Right forelimb (tissue), 1 donor: ENCODE measurements at regions not wholly inside any gene's neighbourhood (a gene's known extent, or its start where the extent isn't known, plus 50 kb on each side); places are given as distances from the start of the nearest gene placed in this dataset.
"Not testable (repeated sequence)": the region's sequence is repeated elsewhere in the genome, so short reads cannot be mapped to it uniquely, and the experiment has no call there.

Experiments used
- DNase-seq: peaks from one replicate; pipeline ENCODE4 v3.0.0-alpha.2; 2018

DNA sequence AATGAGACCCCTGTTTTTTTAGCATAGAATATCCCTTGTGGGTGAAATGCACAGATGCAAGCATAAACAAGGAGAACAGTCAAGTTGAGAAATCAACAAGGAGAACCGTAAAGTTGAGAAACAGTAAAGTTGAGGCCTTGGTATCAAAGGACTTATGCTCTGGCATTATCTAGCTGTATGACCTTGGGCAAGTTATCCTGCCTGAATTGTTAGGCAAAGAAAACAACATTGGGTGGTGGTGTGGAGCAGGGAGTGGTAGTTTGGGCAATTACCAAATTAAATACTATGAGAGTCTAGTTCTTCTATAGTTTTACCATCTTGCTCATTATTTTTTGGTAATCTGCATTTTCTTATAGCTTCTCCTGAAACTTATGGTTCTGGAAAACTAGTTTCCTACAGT, 573.4 kb upstream of the ARPP21 start:
- DNase-seq: no peak

DNA sequence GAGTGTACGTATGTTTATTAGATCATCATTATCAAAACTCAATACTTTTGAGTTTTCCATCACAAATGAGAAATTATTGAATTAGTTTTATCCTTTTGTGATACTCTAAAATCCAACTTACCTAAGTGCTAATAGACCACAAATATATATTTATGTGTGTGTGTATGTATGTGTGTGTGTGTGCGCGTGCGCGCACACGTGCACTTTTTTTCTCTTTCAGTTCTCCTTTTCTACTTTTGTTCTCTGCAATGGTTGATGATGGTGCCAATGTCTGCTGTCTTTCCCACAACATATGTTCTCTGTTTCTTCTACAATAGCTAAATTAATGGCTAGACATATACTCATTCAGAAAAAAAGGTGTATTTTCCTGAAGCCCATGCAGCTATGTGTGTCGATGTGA, 571.6 kb upstream of the ARPP21 start:
- DNase-seq: no peak

DNA sequence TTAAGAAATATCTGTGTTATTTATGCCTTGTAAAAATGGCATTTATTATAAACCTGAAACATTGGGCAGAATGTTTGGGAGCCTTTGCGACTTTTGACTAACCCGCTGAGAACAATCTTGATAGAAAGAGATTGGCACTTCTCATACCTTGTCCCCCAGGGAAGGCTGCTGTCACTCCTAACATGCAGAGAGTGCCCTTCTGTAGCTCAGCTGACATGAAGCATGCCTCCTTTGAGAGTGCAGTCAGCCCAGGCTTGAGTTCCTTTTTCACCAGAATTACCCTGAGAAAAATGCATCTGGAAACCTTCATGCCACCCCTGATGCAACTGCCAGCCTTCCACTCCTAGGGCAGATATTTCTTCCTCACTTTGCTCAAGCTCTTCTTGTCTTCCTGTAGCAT, 569.2 kb upstream of the ARPP21 start:
- no peak for DNase-seq

DNA sequence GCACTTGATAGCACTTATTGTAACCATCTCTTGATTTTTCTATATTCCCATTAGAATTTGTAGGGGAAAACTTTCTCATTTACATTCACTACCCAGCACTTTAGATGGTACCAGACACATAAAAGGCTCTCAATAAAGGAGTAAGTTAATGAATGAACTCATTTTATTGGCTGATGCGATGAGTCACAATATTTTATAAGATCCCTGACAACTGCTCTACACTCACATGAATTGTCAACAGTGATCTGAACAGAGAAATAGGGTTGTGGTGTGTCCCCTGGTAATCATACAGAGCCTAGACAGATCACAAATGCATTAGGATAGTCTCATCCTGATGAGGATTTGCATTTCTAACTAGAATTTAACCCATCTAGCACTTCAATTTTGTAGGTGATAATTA, 567.6 kb upstream of the ARPP21 start:
- DNase-seq: no peak

DNA sequence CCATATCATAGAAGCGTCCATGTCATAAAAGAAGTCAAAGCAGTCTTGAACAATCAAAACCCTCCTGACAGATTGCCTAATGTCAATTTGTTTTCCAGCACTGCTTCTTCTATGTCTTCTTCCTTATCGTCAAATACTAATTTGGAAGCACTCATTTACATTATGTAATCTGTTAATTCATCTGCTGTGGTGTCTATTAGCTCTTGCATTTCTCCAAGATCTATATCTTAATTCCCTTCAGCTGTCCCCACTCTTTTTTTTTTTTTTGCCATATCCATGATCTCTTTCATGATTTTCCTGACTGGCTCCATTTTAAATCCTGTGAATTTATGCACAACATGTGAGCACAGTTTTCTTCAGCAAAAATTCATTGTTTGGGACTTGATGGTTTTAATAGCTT, 560.5 kb upstream of the ARPP21 start:
- no peak for DNase-seq

DNA sequence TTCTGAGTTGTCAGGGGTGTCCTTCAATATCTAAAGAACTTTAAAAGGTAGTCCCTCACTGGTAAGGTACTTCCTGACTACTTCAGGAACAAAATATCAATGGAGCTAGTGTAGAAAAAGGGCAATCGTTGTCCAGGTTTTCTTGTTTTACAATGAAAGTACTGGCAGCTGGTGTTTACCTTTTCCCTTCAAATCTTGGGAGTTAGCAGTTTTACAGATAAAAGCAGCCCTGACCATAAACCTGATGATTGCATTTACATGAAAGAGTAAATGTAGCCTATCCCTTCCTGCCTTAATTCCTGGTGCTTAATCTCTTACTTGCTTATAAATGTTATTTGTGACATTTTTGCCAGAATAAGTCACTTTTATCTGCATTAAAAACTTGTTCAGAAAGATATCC, 559.9 kb upstream of the ARPP21 start:
- DNase-seq: no peak

DNA sequence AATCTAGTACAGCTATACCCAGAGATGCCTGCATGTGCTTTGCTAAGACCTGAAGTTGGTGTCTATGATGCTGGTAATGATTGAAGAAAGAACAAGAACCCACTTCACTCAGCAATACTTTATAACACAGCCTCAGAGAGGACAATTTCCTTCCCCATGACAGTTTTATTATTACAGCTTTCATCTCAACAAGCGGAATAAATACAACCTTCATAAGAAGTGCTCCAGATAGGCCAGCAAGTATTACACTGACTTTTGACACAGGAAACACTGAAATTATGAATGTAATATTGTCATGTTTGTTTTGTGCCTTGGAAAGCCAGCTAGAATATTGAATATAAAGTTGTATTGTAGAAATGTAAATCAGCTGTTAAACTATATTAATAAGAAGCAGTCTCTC, 557.4 kb upstream of the ARPP21 start:
- DNase-seq: no peak

DNA sequence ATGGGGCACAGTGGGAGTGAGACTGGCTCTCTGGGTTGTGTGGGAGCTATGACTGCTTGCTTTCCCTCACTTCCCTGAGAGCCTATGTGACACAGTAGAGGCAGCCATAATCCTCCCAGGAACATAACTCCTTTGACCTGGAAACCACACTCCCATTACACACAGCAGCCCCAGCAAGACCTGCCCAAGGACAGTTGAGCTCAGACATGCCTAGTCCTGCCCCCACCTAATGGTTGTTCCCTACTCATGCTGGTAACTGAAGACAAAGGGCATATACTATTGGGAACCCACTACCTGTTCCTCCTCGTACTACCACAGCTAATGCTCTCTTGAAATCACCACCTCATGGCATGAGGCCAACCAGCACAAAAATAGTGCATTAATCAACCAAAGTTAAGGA, 550.4 kb upstream of the ARPP21 start:
- no peak for DNase-seq

DNA sequence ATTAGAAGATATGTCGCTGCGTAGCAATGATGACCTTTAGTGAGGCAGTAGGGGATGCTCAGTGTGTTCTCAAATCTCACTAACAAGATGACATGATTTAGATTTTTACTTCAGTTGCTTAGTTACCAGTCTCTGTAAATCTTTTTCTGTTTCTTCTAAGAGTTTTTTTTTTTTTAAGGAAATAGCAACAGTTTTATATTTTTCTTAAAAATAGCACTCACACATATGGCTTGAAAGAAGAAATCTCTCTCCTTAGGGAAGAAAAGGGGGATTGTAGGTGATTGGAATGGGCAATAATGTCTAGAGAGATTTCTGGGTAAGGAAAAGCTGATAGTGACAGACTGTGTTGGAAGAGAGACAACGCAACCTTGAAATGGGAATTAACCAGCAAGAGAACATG, 524.6 kb upstream of the ARPP21 start:
- no peak for DNase-seq

DNA sequence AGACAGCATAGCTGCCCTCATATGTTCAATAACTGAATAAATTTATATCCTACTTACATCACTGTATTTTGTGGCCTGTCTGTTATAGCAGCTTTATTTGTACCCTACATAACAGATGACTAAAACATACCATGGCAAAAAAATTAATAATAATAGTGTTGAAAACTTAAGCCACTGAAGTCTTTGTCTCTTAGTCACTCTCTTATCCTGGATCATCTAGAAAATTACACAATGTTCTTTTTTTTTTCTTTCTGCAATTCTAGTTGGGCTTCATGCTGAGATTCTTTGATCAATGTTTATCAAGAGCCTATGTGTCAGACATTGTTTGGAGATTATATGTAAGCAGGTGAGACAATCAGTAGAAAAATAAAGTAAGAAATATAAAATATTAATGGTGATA, 519.3 kb upstream of the ARPP21 start:
- DNase-seq: no peak

DNA sequence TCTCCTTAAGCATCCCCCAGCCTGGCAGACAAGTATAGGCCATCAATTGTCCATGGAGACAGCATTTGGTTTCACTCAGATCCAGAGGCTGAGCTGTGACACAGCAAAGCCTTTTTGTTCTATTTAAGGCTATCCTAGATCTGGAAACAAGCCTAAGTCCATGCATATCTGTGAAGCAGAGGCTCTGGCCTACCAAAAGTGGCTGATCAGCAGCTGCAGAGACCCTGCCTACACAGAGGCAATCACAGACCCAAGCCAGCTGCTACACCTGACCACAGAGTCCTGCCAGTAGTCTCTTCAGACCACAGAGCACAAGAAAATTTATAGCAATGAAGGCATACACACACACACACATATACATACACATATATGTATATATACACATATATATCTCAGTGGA, 501.7 kb upstream of the ARPP21 start:
- DNase-seq: no peak

DNA sequence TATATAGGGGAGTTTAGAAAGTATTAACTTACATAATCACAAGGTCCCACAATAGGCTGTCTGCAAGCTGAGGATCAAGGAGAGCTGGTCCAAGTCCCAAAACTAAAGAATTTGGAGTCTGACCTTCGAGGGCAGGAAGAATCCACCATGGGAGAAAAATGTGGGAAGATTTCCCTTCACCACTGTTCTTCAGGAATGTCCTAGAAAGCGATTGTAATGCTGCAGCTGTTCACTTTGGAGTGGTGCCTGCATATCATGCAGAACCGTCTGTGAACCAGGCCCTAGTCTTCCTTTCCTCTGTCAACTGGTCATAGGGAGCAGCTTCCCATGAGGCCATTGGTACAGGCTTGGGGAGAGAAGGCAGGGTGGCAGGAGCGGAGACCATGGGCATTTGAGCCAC, 497.9 kb upstream of the ARPP21 start:
- DNase-seq: no peak

DNA sequence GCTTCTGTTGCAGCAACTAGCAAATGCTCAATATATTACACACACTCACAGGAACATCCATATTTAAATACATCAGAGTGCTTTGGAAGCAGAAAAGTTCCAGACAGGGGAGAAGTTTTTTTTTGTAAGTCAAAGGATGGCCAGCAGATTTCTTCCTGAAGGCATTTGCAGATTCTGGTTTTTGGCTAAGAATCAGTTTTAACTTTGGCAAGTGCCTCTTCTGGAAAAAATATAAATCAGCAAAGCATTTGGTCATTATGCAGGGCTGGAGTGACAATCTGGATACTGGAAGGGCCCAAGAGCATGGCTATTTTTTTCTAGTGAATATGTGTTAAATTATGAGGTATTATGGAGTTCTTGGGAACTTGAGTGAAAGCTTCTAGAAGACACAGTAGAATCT, 495.3 kb upstream of the ARPP21 start:
- no peak for DNase-seq

DNA sequence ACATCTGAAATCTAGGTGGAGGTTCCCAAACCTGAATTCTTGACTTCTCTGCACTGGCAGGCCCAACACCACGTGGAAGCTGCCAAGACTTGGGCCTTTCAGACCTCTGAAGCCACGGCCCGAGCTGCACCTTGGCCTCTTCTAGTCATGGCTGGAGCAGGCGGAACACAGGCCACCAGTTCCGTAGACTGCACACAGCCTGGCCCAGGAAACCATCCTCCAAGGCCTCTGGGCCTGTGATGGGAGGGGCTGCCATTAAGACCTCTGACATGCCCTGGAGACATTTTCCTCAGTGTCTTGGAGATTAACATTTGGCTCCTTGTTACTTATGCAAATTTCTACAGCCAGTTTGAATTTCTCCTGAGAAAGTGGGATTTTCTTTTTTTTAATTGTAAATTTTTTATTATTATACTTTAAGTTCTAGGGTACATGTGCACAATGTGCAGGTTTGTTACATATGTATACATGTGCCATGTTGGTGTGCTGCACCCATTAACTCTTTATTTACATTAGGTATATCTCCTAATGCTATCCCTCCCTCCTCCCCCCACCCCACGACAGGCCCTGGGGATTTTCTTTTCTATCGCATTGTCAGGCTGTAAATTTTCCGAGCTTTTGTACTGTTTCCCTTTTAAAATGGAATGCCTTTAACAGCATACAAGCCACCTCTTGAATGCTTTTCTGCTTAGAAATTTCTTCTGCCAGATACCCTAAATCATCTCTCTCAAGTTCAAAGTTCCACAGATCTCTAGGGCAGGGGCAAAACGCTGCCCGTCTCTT, 492.9 kb upstream of the ARPP21 start:
- not testable (repeated sequence) for DNase-seq

DNA sequence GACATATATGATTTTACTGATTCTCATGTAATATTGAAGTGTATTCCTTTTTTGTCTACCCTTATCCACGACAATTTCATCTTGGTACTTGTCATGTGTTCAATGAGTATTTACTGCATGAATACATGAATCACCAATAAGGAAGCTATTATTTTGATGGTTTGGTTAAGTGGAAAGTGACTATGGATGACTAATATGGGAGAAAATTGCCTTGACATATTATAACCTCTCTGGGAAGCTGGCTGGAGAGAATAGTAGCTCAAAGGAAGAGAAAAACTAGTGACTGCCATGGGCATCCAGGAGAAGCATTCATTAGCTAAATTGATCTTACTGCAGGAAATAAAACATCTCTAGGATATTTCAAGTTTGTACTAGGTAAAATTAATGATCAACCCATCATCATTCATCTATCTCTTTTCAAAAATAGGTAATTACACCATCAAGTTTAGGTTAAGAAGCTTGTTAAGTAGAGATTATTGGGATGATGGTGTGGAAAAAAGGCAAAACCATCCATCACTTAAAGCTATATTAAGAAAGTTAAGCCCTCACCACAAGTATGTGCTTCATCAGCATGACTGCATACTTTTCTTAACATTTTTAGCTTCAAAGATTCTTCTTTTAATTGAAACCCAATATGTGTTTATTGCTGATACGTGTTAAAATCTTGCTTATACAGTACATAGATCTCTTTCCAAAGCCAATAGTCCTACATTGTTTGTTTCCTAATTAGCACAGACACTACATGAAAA, 455.2 kb upstream of the ARPP21 start:
- DNase-seq: no peak

DNA sequence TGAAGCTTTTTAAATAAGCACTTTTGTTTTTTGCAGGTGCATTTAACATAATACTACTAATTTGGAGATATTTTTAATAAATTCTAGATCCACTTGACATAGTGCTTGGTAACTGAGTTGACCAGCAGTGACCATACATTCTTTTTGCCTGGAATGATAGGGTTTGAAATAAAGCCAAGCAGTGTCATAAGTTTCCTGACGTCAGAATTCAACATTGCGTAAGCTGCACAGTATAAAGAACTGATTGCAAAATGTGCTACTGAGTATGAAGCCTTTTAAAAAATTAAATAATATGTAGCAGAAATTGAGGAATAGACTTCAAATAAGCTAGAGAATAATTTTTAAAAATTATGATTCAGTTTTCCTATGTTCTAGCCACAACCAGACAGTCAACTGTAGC, 454.6 kb upstream of the ARPP21 start:
- DNase-seq: no peak

DNA sequence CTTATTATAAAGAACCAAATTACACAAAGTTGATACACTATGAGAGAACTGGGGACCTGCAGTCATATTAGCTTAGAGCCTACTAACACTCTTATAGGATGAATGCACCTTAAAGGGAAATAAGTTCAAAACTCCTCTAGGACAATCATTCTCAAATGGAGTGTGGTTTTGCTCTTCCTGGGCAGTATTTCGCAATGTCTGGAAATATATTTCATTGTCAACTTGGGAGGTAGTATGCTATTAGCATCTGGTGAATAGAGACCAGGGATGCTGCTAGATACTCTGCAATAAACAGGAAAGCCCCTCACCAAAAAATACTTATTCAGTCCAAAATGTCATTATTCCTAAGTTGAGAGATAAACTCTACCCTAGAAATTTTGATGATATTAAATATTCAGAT, 451.4 kb upstream of the ARPP21 start:
- DNase-seq: no peak

DNA sequence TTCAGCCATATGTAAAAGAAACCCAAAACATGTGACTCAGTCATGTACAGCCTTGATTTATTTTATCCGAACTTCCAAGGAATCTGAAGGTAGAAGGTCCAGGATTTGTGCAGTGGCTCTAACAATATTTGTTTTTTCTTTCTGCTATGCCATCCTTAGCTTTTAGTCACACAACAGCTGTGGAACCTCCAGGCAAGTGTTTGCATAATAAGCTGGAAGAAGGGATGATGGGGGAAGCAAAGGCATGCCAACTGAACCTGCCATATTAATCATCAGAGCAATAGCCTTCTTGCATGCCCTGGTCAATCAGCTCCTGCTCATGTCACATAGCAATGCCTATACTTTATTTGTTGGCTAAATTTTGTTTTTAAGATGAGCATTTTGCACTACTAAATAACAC, 444.7 kb upstream of the ARPP21 start:
- DNase-seq: no peak

DNA sequence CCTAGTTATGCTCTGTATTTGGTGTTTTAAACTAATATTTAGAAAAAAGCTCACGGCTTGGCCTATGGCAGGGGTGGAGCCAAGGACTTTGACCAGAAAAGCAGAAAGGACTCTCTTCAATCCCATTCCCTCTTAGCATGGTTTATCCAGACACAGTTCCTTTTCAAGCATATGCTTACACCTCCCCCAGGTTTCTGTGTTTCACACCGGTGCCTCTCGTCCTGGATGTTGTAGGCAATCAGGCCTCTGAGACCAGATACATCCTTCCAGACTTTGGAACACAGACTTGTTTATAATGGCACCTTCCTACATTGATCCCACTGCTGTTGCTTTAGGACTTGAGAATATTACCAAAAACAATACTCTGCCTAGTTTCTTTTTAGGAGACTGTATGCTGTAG, 440.5 kb upstream of the ARPP21 start:
- no peak for DNase-seq

DNA sequence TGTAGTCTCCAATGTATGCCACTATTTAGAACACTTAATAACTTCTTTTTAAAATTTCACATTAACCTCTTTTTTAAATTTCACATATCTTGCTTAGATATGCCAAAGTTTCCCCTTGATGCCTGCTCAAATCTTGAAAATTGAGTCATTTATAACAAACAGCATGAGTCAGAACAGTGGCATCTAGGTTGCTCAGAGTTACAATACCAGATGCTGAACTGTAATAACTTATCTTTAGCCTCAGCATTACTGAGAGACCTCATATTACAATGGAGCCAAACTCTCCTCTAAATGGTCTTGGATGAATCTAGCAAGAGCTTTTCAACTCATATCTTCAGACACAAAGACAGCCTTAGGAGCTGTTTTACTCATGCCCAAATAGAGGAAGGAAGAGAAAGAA, 439.3 kb upstream of the ARPP21 start:
- DNase-seq: no peak

DNA sequence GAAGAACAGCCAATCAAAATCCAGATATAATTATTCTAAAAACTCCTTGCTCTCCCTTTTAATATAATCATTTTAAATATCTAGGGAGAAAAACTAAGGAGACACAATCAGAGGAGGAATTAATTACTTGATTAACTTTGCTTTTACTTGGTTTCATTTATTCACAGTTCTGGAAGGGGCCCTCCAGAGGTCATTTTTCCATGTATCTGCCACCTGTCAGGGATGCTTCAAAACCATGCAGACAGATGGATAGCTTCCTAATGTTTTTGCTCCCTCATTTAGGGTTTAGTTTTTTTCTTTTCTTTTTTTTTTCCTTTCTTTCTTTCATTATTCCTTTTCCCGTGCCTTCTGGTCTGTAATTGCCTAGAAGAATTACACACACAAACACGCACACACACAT, 438.1 kb upstream of the ARPP21 start:
- no peak for DNase-seq

DNA sequence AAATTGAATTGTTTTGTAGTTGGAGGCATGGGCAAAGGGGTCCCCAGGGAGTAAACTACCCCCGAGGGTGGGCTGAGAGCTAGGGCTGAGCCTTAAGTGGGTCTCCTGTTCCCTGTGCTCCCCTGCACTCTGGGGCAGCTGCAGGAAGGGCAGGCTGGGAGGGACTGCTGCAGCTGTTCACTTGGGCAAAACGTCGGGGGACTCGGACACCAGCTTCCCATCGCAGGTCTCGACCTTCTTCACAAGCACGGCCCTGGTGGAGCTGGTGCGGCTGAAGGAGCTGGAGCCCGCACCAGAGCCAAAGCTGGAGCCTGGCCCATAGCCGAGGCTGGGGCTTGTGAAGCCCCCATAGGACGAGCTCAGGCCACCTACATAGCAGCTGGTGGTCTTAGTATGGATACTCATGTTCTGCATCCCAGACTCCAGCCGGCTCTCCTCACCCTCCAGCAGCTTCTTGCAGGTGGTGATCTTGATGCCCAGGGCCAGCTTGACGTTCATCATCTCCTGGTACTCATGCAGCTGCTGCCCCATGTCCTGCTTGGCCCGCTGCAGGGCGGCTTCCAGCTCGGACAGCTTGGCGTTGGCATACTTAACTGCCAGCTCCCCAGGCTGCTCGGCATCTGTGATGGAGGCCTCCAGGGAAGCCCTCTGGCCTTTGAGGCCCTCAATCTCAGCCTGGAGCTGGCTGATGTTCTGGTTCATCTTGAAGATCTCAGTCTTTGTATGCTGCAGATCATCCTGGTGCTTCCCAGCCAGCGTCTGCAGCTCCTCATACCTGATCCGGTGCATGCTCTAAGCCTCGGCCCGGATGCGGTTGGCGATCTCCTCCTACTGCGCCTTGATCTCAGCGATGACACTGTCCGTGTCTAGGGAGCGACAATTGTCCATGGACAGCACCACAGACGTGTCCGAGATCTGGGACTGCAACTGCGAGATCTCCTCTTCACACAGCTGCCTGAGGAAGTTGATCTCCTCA, 423.5 kb upstream of the ARPP21 start:
- DNase-seq: no peak

DNA sequence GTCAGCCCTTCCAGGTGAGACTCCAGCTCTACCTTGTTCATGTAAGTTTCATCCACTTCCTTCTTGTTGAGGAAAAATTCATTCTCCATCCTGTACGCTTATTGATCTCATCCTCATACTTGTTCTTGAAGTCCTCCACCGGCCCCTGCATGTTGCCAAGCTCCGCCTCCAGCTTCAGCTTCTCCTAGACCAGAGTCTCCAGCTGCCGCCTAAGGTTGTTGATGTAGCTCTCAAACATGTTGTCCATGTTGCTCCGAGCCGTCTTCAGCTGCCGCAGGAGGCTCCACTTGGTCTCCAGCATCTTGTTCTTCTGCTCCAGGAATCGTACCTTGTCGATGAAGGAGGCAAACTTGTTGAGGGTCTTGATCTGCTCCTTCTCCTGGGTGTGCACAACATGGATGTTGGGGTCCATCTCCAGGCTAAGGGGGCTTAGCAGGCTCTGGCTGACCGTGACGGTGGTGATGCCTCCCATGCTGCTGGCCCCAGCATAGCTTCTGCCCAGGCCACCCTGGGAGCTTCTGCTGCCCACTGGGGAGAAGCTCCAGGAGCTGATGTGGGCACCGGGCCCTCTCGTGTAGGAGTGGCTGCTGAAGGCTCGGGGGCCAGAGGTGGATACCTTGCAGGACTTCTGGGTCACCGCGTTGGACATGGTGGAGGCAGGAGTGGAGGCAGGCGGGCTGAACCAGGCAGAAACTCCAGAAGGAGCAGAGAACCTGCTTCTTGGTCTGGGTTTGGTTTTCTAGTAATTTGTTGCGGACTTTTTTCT, 422.6 kb upstream of the ARPP21 start:
- no peak for DNase-seq
